ENCODE measurements at regions not wholly inside any gene's neighbourhood (a gene's known extent, or its start where the extent isn't known, plus 50 kb on each side); places are given as distances from the start of the nearest gene placed in this dataset.

GRCh38 chr7:25929448-25929847 lies 222.6 kb upstream of the NFE2L3 start:
- no peak for TF ChIP-seq CTCF (IDR thresholded peaks at IDR 0.05)
- TF ChIP-seq POLR2A (IDR thresholded peaks at IDR 0.05; ENCODE audit: low read length): no peak

All from A549 (cell line).